Activated T-cell treated with anti-CD3 and anti-CD28 coated beads, Interleukin-2, amount 50 U/mL, for 4 hours (primary cell): ENCODE measurements at regions not wholly inside any gene's neighbourhood (a gene's known extent, or its start where the extent isn't known, plus 50 kb on each side); places are given as distances from the start of the nearest gene placed in this dataset.

Experiments used
- ATAC-seq, 2 donors: fragments of 200-7000 bp; cut with Tn5 transposase; one replicate each; pipeline ENCODE4 v1.10.0; 2021
- DNase-seq: peaks from one replicate; pipeline ENCODE4 v3.0.0-alpha.2; 2020
- H3K27me3 Mint-ChIP-seq: one replicate; pipeline ENCODE4 v1.8.0; 2021; ENCODE audit warnings: low read depth, mixed read lengths
- H3K36me3 Mint-ChIP-seq: one replicate; pipeline ENCODE4 v1.8.0; 2022; ENCODE audit warnings: mixed read lengths; ENCODE audit not compliant: insufficient read depth
- H3K4me1 Mint-ChIP-seq: one replicate; pipeline ENCODE4 v1.8.0; 2021; ENCODE audit warnings: low read depth, mixed read lengths
- H3K4me3 Mint-ChIP-seq: one replicate; pipeline ENCODE4 v1.8.0; 2021; ENCODE audit warnings: mild to moderate bottlenecking, moderate library complexity, mixed read lengths
- H3K9me3 Mint-ChIP-seq: one replicate; pipeline ENCODE4 v1.8.0; 2021; ENCODE audit warnings: mixed read lengths

DNA sequence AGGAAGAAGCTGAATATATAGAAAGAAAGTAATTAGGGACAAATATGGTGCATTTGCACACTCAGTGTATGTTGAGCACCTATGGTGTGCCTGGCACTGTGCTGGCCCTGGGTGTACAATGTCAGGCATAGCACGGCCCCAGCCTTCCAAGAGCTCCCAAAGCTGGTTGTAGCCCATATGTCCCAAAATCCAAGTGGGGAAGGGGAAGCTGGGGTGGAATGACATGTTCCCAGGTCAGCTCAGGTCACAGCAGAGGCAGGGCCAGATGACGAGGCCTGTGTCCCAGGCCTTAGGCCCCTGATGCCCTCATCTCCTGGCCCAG, 170.0 kb downstream of the VEGFA start:
- Mint-ChIP-seq H3K4me1 (no peaks in the 10 kb centered on the region), H3K9me3 (peaks cover 8% of the 10 kb centered on the region), H3K27me3 (no peaks in the 10 kb centered on the region), H3K4me3 (no peak overlapping the region), H3K36me3 (no peaks in the 10 kb centered on the region)
- no peak for DNase-seq
- no peak for ATAC-seq

DNA sequence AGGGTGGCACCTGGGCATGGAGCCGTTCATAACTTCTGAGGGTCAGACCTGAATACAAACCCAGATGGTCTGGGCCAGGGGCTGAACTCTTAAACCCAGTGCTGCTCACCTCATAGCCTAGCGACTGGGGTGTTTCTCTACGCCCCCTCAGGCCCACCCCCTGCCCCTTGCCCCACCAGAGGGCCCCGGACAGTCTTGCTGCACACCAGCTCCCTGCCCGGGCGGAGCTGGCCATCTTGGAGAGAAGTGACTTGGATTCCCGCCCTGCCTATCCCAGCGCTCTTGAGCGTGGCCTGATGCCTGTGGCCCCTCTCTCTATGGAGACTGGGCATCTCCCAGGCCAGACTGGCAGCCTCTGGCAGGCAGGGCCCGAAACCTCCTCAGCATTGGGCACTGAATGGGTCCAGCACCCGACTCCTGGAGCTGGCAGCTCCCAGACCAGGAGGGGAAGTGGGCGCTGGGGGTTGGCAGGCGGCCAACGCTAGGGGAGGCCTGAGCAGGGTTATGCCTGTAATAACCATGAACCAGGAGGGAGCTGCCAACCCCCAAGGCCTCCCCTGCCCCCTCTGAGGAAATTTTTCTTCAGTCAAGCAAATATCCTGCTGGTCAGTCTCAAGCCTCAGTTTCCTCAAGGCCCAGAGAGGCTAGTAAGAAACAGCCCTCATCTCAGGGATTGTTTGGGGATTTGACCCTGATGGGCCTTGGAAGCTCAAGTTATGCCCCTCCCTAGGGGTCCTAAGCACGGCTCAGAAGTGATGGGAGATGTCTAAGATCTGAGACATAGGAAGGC, 169.5 kb downstream of the VEGFA start:
- Mint-ChIP-seq H3K9me3 (peaks cover 5% of the 10 kb centered on the region), H3K27me3 (no peaks in the 10 kb centered on the region), H3K4me1 (no peaks in the 10 kb centered on the region), H3K36me3 (no peaks in the 10 kb centered on the region), H3K4me3 (no peak overlapping the region)
- DNase-seq (no peak), ATAC-seq (no peak)

DNA sequence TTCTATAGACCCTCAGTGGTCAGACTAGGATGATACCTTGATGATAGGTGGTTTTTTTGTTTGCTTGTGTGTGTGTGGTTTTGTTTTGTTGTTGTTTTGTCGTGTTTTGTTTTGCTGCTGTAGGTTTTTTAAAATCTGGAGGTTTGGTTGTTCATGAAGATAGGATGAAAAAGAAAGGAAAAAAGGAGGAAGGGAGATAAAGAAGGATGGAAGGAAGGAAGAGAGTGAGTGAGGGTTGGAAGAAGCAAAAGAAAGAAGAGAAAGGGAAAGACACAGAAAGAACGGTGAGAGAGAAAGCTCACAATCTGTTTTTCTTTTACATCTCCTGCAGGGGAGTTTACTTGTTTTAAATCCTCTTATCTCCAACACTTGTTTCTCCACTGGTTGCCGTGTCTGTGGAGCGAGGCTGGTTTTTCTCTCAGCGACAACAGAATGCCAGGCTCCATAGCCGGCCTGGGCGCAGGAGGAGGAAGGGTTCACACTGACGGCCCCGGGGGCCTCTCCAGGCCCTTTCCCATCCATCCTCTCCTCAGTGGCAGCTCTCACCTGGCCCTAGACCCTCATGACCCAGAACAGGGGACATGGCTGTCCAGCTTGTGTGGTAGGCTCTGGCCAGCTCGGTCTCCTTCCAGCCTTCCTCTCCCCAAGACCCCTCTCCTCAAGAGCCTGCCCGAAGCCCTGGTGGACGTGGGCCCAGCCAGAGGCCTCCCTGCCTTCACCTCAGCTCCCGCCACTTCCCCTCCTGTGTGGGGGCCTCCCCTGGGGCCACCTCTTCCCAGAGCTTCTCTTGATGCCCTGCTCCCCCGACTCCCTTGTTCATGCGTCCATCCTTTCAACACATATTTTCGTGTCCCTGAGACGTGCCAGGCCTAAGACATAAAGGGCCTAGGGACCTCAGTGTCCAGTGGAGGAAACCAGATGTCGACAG, 168.4 kb downstream of the VEGFA start:
- Mint-ChIP-seq H3K4me3 (no peak overlapping the region), H3K4me1 (no peaks in the 10 kb centered on the region), H3K9me3 (no peaks in the 10 kb centered on the region), H3K36me3 (no peaks in the 10 kb centered on the region), H3K27me3 (no peaks in the 10 kb centered on the region)
- no peak for ATAC-seq
- no peak for DNase-seq

DNA sequence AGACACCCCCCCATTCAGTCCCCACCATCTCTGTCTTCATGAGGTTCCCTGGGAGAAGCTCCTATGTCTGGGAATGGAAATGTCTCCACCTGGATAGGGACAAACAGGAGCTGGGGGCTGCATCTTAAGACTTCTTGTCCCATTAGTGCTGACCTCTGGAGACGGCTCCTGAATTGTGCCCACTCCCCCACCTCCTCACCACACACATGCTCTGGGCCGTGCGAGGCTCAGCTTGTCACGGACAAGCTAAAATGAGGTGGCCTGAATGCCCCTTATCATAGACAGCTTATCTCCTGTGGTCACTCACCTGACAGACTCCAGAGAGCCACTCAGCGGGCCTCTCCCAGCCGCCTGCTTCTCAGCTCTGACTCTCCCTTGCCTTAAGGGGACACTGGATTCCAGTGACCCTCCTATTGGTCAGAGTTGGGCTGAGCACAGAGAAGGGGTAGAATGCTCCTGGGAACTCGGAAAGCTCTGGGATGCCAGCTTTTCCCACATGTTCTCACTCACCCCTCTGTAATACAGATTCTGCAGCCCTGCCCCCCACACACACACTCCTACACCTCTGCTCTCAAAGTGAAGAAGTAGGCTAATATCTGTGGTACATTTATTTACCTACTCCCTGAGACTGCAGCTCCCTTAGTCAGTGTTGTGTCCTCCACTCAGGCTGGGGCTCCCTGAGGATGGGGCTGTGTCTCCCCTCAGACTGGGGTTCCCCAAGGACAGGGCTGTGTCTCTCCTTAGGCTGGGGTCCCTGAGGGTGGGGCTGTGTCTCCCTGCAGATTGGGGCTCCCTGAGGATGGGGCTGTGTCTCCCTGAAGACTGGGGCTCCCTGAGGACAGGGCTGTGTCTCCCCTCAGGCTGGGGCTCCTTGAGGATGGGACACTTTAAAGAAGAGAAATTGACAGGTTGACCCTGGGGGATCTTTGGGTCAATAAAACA, 167.5 kb downstream of the VEGFA start:
- H3K36me3 Mint-ChIP-seq, result no peaks in the 10 kb centered on the region
- H3K9me3 Mint-ChIP-seq, result no peaks in the 10 kb centered on the region
- no peaks in the 10 kb centered on the region for H3K4me1 Mint-ChIP-seq
- DNase-seq, result no peak
- ATAC-seq, result no peak
- no peaks in the 10 kb centered on the region for H3K27me3 Mint-ChIP-seq
- no peak overlapping the region for H3K4me3 Mint-ChIP-seq

DNA sequence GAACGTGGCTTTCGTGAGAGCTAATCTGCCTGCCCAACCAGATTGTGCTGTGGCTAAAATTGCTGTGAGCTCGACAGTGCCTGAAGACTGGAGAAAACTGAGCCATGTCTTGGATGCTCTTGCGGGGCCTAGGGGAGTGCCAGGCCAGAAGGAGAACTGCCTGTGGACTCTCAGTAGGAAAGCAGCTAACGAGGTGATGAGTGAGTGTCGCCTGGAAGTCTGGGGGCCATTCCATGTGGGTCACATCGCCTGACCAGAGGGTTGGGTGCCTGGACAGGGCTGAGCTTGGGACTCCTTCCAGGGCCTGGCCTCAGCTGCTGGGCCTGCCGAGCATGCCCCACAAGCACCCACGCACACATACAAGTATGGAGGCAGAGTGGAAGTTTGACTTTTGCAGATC, 166.5 kb downstream of the VEGFA start:
- Mint-ChIP-seq H3K4me3 (no peak overlapping the region), H3K36me3 (no peaks in the 10 kb centered on the region), H3K27me3 (no peaks in the 10 kb centered on the region), H3K9me3 (no peaks in the 10 kb centered on the region), H3K4me1 (no peaks in the 10 kb centered on the region)
- DNase-seq (no peak), ATAC-seq (no peak)

DNA sequence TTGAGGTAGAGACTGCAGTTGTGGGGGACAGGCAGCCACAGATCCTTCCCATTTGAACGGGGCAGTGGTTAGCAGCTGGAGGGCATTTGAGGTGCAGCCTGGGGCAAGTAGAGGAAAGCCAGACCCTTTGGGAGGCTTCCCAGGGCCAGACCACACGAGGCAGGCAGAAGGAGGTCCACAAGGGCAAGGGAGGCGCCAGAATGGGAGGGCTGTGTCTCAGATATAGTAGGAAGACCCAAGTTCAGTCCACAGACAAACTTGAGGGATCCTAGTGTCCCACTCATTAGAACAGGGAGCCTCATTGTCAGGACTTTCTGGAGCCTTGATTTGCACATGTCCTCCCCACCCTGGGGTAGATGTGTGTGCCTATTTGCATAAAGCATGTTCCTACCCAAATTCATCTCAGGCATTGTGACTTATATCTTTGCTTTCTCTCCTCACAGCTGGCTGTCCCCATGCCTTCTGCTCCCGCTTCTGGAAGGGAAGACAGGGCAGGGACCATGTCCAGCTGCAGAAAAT, 166.0 kb downstream of the VEGFA start:
- ATAC-seq (no peak), DNase-seq (no peak)
- Mint-ChIP-seq H3K36me3 (no peaks in the 10 kb centered on the region), H3K9me3 (no peaks in the 10 kb centered on the region), H3K4me1 (no peaks in the 10 kb centered on the region), H3K27me3 (no peaks in the 10 kb centered on the region), H3K4me3 (no peak overlapping the region)

DNA sequence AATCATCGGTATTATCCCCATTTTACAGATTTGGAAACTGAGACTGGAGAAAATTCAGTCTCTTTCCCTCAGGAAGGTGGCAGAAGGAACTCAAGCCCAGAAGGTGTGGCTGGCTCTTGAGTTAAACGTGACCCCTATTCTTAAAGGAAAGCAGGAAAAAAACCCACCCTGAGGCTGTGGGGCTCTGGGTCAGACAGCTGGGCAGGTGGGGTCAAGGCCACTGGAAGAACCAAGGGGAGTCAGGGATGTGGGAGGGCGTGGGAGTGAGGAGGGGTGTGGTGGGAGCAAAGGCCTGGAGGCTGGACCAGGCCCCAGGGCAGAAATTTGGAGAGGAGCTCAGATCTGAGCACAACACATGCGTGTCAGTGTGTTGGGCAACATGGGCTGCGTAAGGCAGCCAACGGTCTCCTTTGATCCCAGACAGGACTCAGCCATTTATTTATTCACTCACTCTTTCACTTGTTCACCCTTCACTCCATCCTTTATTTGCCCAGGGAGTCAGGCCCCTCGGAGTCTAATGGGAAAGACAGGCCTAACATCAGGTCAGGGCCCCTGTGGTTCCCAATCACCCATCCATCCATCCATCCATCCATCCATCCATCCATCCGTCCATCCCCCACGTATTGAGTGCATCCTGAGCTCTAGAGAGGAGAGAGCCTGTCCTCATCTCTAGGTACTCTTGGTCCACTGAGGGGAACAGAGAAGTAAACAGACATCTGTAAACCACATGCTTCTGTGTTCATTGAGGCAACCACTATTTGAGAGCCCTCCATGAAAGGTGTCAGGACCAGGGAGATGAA, 165.0 kb downstream of the VEGFA start:
- no peaks in the 10 kb centered on the region for H3K4me1 Mint-ChIP-seq
- H3K9me3 Mint-ChIP-seq, result no peaks in the 10 kb centered on the region
- no peak for ATAC-seq
- no peaks in the 10 kb centered on the region for H3K27me3 Mint-ChIP-seq
- H3K36me3 Mint-ChIP-seq, result no peaks in the 10 kb centered on the region
- no peak for DNase-seq
- H3K4me3 Mint-ChIP-seq, result no peak overlapping the region

DNA sequence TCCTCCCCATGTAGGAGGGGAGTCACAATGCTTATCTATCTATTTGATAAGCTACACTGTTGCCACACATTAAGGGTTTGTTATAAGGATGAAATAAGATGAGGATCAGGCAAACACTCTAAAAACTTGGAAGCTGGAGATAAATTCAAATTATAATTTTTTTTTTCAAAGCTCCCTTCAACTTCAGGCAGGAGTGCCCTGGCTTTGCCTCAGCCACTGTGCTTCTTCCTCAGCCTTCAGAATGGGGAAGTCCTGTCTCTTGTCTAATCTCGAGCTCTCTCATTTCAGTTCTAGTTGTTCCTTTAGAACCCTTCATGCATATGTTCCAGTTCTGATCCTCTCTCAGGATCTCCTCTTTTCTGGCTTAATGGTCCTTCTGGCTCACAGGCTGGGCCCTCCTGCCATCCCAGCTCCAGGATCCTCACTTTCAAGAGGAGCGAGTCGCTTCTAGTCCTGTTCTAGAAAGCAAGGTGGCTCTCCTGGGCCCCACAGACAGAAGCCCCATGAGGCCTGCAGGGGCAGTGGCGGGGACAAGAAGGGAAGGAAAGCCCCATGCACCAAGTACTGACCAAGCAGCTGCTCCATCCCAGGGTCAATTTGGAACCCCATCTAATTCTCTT, 164.3 kb downstream of the VEGFA start:
- DNase-seq (no peak), ATAC-seq (no peak)
- H3K27me3 Mint-ChIP-seq, result no peaks in the 10 kb centered on the region
- no peaks in the 10 kb centered on the region for H3K9me3 Mint-ChIP-seq
- no peaks in the 10 kb centered on the region for H3K36me3 Mint-ChIP-seq
- H3K4me1 Mint-ChIP-seq, result no peaks in the 10 kb centered on the region
- no peak overlapping the region for H3K4me3 Mint-ChIP-seq

DNA sequence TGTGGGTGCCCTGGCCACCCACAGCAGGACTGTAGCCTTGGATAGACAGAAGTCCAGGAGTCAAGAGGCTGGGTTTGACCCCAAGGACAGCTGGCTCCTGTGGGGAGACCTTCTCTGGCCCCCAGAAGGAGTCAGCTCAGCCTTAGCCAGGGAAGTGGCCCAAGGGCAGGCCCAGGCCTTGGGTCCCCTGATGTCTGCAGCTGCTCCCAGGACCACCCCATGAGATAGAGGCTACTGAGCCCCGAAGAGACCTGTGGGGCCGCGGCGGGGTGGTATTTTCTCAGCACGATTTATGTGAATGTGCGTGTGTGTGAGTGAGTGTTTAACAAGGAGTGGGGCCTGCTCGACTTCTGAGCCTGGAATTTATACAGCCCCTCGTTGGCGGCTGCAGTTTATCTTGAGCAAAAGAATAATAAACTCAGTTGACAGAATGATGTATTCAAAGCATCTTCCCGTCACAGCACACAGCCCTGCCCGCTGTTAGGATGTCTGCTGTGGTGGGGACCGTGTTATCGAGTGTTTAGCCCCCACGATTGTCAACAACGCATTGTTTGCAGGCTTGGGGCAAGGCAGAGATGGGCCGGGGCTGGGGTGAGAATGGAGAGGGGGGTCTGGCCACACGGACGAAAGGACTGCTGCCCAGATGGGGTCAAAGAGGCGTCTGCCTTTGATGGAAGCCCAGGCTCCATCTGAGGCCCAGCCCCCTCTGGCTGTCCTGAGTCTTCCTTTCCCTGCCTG, 163.3 kb downstream of the VEGFA start:
- no peak for ATAC-seq
- H3K4me1 Mint-ChIP-seq, result no peaks in the 10 kb centered on the region

DNA sequence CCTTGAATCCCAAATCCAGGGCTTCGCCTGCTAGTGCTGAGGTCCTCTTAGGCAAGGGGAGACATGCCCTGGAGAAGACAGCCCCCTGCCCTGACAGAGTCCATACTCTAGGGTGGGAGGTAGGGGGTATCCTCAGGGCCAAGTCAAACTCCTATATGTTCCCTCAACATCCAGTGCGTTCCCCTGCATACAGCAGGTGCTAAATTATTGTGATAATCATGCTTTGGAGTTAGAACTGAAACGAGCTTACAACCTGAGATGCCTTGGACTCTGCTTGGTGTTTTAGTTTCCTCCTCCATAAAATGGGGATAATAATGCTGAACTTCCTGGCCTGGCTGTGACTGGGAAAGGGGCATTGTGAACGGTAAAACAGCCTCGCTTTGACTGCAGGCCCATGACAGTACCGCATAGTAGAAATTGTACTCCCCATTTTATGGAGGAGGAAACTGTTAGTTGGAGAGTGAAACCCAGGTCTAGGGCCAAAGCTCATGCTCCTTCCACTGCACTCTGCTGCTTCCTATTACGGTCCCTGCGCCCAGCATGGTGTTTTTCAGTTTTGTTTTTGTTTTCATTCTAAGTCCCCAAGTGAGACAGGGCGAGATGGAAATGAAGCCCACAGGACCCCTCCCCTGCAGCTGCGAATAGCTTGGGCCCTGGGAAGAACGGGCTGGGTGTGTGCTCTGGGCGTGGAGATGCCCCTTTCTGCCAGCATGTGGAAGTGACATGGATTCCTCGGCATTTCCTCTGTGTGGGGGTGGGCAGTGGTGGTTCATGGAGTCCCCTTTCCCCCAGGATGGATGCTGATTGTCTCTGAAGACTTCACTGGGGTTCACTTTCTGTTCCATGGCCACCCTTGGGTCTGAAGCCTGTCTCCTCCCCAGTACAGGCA, 162.5 kb downstream of the VEGFA start:
- ATAC-seq (no peak), DNase-seq (no peak)
- no peaks in the 10 kb centered on the region for H3K9me3 Mint-ChIP-seq
- no peak overlapping the region for H3K4me3 Mint-ChIP-seq
- no peaks in the 10 kb centered on the region for H3K27me3 Mint-ChIP-seq
- H3K36me3 Mint-ChIP-seq, result no peaks in the 10 kb centered on the region
- peaks cover 2% of the 10 kb centered on the region for H3K4me1 Mint-ChIP-seq

More for the DNA sequence above, 163.3 kb downstream of the VEGFA start:
- Mint-ChIP-seq H3K4me3 (no peak overlapping the region), H3K36me3 (no peaks in the 10 kb centered on the region), H3K27me3 (no peaks in the 10 kb centered on the region), H3K9me3 (no peaks in the 10 kb centered on the region)
- no peak for DNase-seq

DNA sequence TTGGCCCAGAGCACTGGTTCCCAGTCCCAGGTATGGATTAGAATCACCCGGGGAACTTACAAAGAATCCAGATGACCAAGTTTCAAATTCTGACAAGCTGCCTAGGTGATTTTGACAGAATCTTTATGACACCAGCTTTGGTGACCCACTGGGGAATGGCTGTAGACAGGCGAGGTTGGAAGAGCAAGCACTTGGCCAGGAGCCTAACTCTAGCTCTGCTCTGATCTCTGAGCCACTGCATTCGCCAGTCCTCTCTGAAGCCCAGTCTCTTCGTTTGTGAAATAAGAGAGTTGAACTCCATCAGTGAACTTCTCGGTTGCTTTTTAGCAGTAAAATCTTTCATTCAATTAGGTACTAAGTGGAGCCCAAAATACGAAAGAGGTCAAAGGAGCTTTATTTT, 161.2 kb downstream of the VEGFA start:
- H3K36me3 Mint-ChIP-seq, result no peaks in the 10 kb centered on the region
- H3K4me3 Mint-ChIP-seq, result no peak overlapping the region
- no peaks in the 10 kb centered on the region for H3K9me3 Mint-ChIP-seq
- ATAC-seq (no peak), DNase-seq (no peak)
- H3K4me1 Mint-ChIP-seq, result peaks cover 2% of the 10 kb centered on the region
- H3K27me3 Mint-ChIP-seq, result no peaks in the 10 kb centered on the region
